Fibroblast of lung (primary cell): ENCODE measurements at regions not wholly inside any gene's neighbourhood (a gene's known extent, or its start where the extent isn't known, plus 50 kb on each side); places are given as distances from the start of the nearest gene placed in this dataset.
A peak's percentile ranks its signal among the peaks of the same experiment; 100 is the strongest.

Source experiments
- DNase-seq, 2 donors: peaks; one replicate each; pipeline versions ENCODE4 v3.0.0 to v3.0.0-alpha.2; 2010; ENCODE audit warnings: low read depth in 2 of 2
- H2AFZ ChIP-seq: 2 replicates; pipeline ENCODE4 v1.5.1; 2012; ENCODE audit warnings: low read length, control low read depth, inconsistent platforms
- H3K27ac ChIP-seq: 2 replicates; pipeline ENCODE4 v1.5.1; 2011; ENCODE audit warnings: low read length, control low read depth; ENCODE audit not compliant: insufficient read depth
- H3K27me3 ChIP-seq: 2 replicates; pipeline ENCODE4 v1.5.1; 2011; ENCODE audit warnings: mild to moderate bottlenecking, low read length; ENCODE audit not compliant: control insufficient read depth, insufficient read depth
- H3K36me3 ChIP-seq: 2 replicates; pipeline ENCODE4 v1.5.1; 2011; ENCODE audit warnings: low read length; ENCODE audit not compliant: control insufficient read depth, insufficient read depth
- H3K4me1 ChIP-seq: 2 replicates; pipeline ENCODE4 v1.5.1; 2011; ENCODE audit warnings: low read length; ENCODE audit not compliant: control insufficient read depth, insufficient read depth; ENCODE audit errors: extremely low read depth
- H3K4me2 ChIP-seq: 2 replicates; pipeline ENCODE4 v1.5.1; 2011; ENCODE audit warnings: low read length, control low read depth; ENCODE audit not compliant: insufficient read depth; ENCODE audit errors: extremely low read depth
- H3K4me3 ChIP-seq, 4 experiments: fragments of 200-600 bp in 1 of 4; sonication (generic) in 1 of 4; replicated peaks in 1 of 4; 2 replicates each; pipeline ENCODE4 v1.5.1; 2011 to 2016; ENCODE audit warnings: low read length in 4 of 4, low read depth in 3 of 4, mild to moderate bottlenecking in 3 of 4, control low read depth in 2 of 4, inconsistent platforms in 1 of 4, mixed read lengths in 1 of 4; ENCODE audit not compliant: insufficient read depth in 1 of 4; ENCODE audit errors: control extremely low read depth in 1 of 4
- H3K79me2 ChIP-seq: 2 replicates; pipeline ENCODE4 v1.5.1; 2012; ENCODE audit warnings: mild to moderate bottlenecking, low read length, inconsistent platforms; ENCODE audit not compliant: control insufficient read depth, insufficient read depth
- H3K9ac ChIP-seq: 2 replicates; pipeline ENCODE4 v1.5.1; 2011; ENCODE audit warnings: mild to moderate bottlenecking, low read length, control low read depth; ENCODE audit not compliant: insufficient read depth
- H3K9me3 ChIP-seq: 2 replicates; pipeline ENCODE4 v1.5.1; 2012; ENCODE audit warnings: low read depth, low read length; ENCODE audit not compliant: control insufficient read depth, insufficient read depth
- H4K20me1 ChIP-seq: 2 replicates; pipeline ENCODE4 v1.5.1; 2011; ENCODE audit warnings: low read length; ENCODE audit not compliant: control insufficient read depth, insufficient read depth; ENCODE audit errors: extremely low read depth
- EZH2 ChIP-seq: IDR thresholded peaks from 2 replicates; pipeline ENCODE4 v1.5.1; 2012; ENCODE audit warnings: low read length, control low read depth, mild to moderate bottlenecking; ENCODE audit errors: missing control alignments
- TF ChIP-seq, protein P1 (sequence below), 2 donors: IDR thresholded peaks in 1 of 2; conservative IDR thresholded peaks in 1 of 2; 1 replicate in 1 of 2; 2 replicates in 1 of 2; pipeline ENCODE4 v1.5.1; 2011 to 2012; ENCODE audit warnings: low read length in 2 of 2, control low read depth in 1 of 2, inconsistent platforms in 1 of 2, low read depth in 1 of 2, mild to moderate bottlenecking in 1 of 2

- H4K20me1 ChIP-seq = no peaks in the 10 kb centered on the region
- no peaks in the 10 kb centered on the region for H3K9me3 ChIP-seq
- H3K4me2 ChIP-seq = no peak overlapping the region
- H2AFZ ChIP-seq = no peak overlapping the region
- peak overlapping the region; percentile 18 for H3K27ac ChIP-seq
- H3K4me3 ChIP-seq = no peak overlapping the region
- no peak overlapping the region for H3K9ac ChIP-seq
- no peaks in the 10 kb centered on the region for H3K36me3 ChIP-seq
- no peaks in the 10 kb centered on the region for H3K27me3 ChIP-seq
- TF ChIP-seq, protein P1, sequence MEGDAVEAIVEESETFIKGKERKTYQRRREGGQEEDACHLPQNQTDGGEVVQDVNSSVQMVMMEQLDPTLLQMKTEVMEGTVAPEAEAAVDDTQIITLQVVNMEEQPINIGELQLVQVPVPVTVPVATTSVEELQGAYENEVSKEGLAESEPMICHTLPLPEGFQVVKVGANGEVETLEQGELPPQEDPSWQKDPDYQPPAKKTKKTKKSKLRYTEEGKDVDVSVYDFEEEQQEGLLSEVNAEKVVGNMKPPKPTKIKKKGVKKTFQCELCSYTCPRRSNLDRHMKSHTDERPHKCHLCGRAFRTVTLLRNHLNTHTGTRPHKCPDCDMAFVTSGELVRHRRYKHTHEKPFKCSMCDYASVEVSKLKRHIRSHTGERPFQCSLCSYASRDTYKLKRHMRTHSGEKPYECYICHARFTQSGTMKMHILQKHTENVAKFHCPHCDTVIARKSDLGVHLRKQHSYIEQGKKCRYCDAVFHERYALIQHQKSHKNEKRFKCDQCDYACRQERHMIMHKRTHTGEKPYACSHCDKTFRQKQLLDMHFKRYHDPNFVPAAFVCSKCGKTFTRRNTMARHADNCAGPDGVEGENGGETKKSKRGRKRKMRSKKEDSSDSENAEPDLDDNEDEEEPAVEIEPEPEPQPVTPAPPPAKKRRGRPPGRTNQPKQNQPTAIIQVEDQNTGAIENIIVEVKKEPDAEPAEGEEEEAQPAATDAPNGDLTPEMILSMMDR (conservative IDR thresholded peaks at IDR 0.05 in 1 of 2, IDR thresholded peaks at IDR 0.05 in 1 of 2; ENCODE audit: low read depth in 1 of 2, low read length in 2 of 2) = no peak
- TF ChIP-seq EZH2 = no peak
- no peaks in the 10 kb centered on the region for H3K4me1 ChIP-seq
- DNase-seq = peak; percentile 36 to 85
- H3K79me2 ChIP-seq = no peaks in the 10 kb centered on the region
Measured at GRCh38 chr6:22041797-22042480, 254.9 kb downstream of the PRL start.

DNA sequence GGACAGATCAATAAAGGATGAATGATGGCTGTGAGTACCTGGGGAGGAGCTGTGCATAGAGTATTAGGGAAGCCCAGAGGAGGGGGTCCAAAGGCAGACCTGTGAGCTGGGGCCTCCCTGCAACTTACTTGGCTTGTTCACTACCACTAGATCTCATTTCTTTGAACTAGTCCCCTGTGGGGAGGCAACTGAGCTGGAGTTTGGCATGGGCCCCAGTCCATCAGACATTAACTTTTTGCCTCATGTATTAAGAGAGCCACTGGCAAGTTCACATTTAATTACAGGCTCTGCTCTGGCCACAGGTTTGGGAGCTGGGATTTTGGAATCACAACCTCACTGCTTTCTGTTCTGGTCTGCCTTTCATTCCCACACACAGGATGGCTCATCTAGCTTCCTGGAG lies 254.1 kb downstream of the PRL start:
- Histone ChIP-seq H3K36me3 (no peaks in the 10 kb centered on the region), H3K9ac (no peak overlapping the region), H3K79me2 (no peaks in the 10 kb centered on the region), H3K4me1 (no peaks in the 10 kb centered on the region), H3K9me3 (no peaks in the 10 kb centered on the region), H4K20me1 (no peaks in the 10 kb centered on the region), H3K4me3 (no peak overlapping the region), H3K27ac (no peak overlapping the region), H2AFZ (no peak overlapping the region), H3K4me2 (no peak overlapping the region), H3K27me3 (no peaks in the 10 kb centered on the region)
- no peak for TF ChIP-seq EZH2
- TF ChIP-seq, protein P1 (conservative IDR thresholded peaks at IDR 0.05 in 1 of 2, IDR thresholded peaks at IDR 0.05 in 1 of 2; ENCODE audit: low read depth in 1 of 2, low read length in 2 of 2) = no peak
- peak in 1 of 2 donors; percentile 33 for DNase-seq

DNA sequence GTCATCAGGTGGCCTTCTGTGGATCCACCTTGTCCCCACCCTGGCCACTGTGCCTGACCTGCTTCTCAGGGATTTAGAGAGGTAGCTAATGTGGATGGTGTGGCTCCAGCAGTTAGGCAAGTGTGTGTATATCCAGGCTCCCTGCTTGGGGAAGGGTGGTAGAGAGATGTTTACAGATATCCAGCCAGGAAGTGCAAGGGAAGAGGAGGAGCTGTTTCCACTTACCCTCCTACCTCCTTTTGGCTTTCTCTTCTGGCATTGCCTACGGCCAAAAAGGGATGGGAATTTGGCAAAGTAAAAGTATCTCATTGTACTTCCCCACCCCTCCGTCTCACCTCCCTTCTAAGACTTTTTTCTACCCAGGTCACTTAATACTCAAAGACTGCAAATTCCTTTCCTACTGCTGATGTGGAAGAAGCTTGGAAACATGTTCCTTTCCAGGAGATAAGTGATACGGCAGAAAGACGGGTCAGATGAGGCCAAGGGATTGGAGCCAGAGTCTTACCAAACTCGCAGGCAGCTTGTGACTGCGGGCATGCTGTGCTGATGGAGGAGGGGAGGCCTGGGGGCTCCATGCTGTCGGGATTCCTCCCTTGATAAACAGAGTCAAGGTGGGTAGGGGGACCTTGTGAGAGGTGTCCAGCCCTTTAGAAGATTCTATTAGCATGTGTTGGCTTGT lies 253.4 kb downstream of the PRL start:
- Histone ChIP-seq H3K79me2 (no peaks in the 10 kb centered on the region), H3K9me3 (no peaks in the 10 kb centered on the region), H3K4me1 (no peaks in the 10 kb centered on the region), H3K9ac (no peak overlapping the region), H2AFZ (peak overlapping the region; percentile 71), H3K27me3 (no peaks in the 10 kb centered on the region), H3K27ac (no peak overlapping the region), H4K20me1 (no peaks in the 10 kb centered on the region), H3K4me3 (peak overlapping the region in 2 of 4 experiments; percentile 0 to 42), H3K4me2 (peak overlapping the region; percentile 39), H3K36me3 (no peaks in the 10 kb centered on the region)
- no peak for TF ChIP-seq EZH2
- TF ChIP-seq, protein P1 (conservative IDR thresholded peaks at IDR 0.05 in 1 of 2, IDR thresholded peaks at IDR 0.05 in 1 of 2; ENCODE audit: low read depth in 1 of 2, low read length in 2 of 2) = no peak
- peak in 1 of 2 donors; percentile 54 for DNase-seq
